OCI-LY1 (cell line): ENCODE measurements at regions not wholly inside any gene's neighbourhood (a gene's known extent, or its start where the extent isn't known, plus 50 kb on each side); places are given as distances from the start of the nearest gene placed in this dataset.

Experiments used
- H2AFZ ChIP-seq: fragments of 200-600 bp; sonication (generic), shearing (Covaris generic); 2 replicates; pipeline ENCODE4 v1.6.0; 2014; ENCODE audit warnings: antibody characterized with exemption, mild to moderate bottlenecking, low read length
- H3F3A ChIP-seq: fragments of 200-600 bp; sonication (generic), shearing (Covaris generic); 2 replicates; pipeline ENCODE4 v1.6.0; 2014; ENCODE audit warnings: mild to moderate bottlenecking, antibody characterized with exemption, low read length, moderate library complexity; ENCODE audit not compliant: insufficient read depth
- H3K27ac ChIP-seq: fragments of 200-600 bp; sonication (generic); 2 replicates; pipeline ENCODE4 v1.5.1; 2014; ENCODE audit warnings: low read length, mixed run types, mild to moderate bottlenecking, low read depth; ENCODE audit not compliant: poor library complexity, severe bottlenecking
- H3K27me3 ChIP-seq: fragments of 200-600 bp; sonication (generic); 2 replicates; pipeline ENCODE4 v1.6.0; 2014; ENCODE audit warnings: antibody characterized with exemption, mild to moderate bottlenecking, low read length, moderate library complexity; ENCODE audit not compliant: insufficient read depth
- H3K36me3 ChIP-seq: fragments of 200-600 bp; sonication (generic); 2 replicates; pipeline ENCODE4 v1.6.1; 2014; ENCODE audit warnings: mild to moderate bottlenecking, antibody characterized with exemption, low read length, moderate library complexity, mixed read lengths; ENCODE audit not compliant: insufficient read depth
- H3K4me1 ChIP-seq: fragments of 200-600 bp; sonication (generic); 2 replicates; pipeline ENCODE4 v1.5.1; 2014; ENCODE audit warnings: mild to moderate bottlenecking, low read length, moderate library complexity; ENCODE audit not compliant: insufficient read depth, severe bottlenecking
- H3K4me2 ChIP-seq: fragments of 200-600 bp; sonication (generic), shearing (Covaris generic); 2 replicates; pipeline ENCODE4 v1.6.1; 2014; ENCODE audit warnings: low read length
- H3K4me3 ChIP-seq: fragments of 200-600 bp; sonication (generic); 2 replicates; pipeline ENCODE4 v1.5.1; 2014; ENCODE audit warnings: low read length, low read depth, mild to moderate bottlenecking, mixed read lengths; ENCODE audit not compliant: poor library complexity, severe bottlenecking
- H3K79me2 ChIP-seq: fragments of 200-600 bp; shearing (Covaris generic); 2 replicates; pipeline ENCODE4 v1.6.1; 2016; ENCODE audit warnings: mixed run types, low read length, mixed read lengths; ENCODE audit not compliant: insufficient read depth
- H3K9ac ChIP-seq: fragments of 200-600 bp; sonication (generic), shearing (Covaris generic); 2 replicates; pipeline ENCODE4 v1.6.1; 2014; ENCODE audit warnings: mild to moderate bottlenecking, low read length, mixed read lengths
- H3K9me2 ChIP-seq: fragments of 200-600 bp; sonication (generic), shearing (Covaris generic); 2 replicates; pipeline ENCODE4 v1.6.1; 2014; ENCODE audit warnings: low read depth, mild to moderate bottlenecking, low read length, mixed read lengths
- H3K9me3 ChIP-seq: fragments of 200-600 bp; shearing (Covaris generic); 2 replicates; pipeline ENCODE4 v1.6.1; 2014; ENCODE audit warnings: low read length, mixed read lengths
- H4K20me1 ChIP-seq: fragments of 200-600 bp; sonication (generic), shearing (Covaris generic); 2 replicates; pipeline ENCODE4 v1.6.0; 2016; ENCODE audit warnings: mild to moderate bottlenecking, low read length; ENCODE audit not compliant: insufficient read depth
- CTCF ChIP-seq: fragments of 200-600 bp; sonication (generic), shearing (Covaris generic); IDR thresholded peaks from 2 replicates; pipeline ENCODE4 v1.5.1; 2017; ENCODE audit warnings: mild to moderate bottlenecking, antibody characterized with exemption, low read length, moderate library complexity, mixed read lengths
- EZH2 ChIP-seq: fragments of 200-600 bp; sonication (generic), shearing (Covaris generic); IDR thresholded peaks from 2 replicates; pipeline ENCODE4 v1.8.0; 2017; ENCODE audit warnings: borderline replicate concordance, mixed run types, mild to moderate bottlenecking, antibody characterized with exemption, low read length, moderate library complexity, mixed read lengths

- Histone ChIP-seq H3K4me3 (no peak overlapping the region), H3K9me2 (no peaks in the 10 kb centered on the region), H3K36me3 (no peaks in the 10 kb centered on the region; the same call in 1 of the 2 replicates), H3K9ac (no peak overlapping the region), H3K27ac (no peak overlapping the region), H3K79me2 (no peaks in the 10 kb centered on the region), H3K4me1 (no peaks in the 10 kb centered on the region), H3K27me3 (no peaks in the 10 kb centered on the region), H3K4me2 (no peak overlapping the region), H4K20me1 (no peaks in the 10 kb centered on the region), H3K9me3 (0 out of 2 replicates have a peak, but pooled peaks cover 2% of the 10 kb centered on the region), H2AFZ (no peak overlapping the region), H3F3A (no peaks in the 10 kb centered on the region)
- no peak for TF ChIP-seq EZH2
- TF ChIP-seq CTCF: no peak
These were observed 76.5 kb upstream of the SPRED1 start for GRCh38 chr15:38176155-38176554.

DNA sequence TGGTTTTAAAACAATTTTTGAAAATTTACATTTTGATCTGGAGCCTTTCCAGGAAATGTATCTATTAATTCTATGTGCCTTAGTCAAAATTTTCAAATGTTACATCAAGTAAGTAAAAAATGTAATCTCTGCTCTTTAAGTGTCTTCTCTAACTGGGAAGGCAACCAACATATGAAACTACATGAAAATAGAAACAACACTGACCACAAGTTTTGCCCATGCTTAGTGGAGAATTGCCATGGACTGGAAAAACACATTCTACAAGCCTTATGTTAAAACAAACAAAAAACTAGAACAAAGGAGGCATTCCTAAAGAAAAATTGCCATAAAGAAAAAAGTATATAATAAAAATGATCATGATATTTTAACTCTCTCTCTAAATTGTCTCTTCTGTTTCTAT lies 75.9 kb upstream of the SPRED1 start:
- Histone ChIP-seq H4K20me1 (no peaks in the 10 kb centered on the region), H3K9me3 (0 out of 2 replicates have a peak, but pooled peaks cover 2% of the 10 kb centered on the region), H3K9me2 (no peaks in the 10 kb centered on the region), H3K79me2 (no peaks in the 10 kb centered on the region), H3K27ac (no peak overlapping the region), H3K4me1 (no peaks in the 10 kb centered on the region), H3K27me3 (no peaks in the 10 kb centered on the region), H3K4me3 (no peak overlapping the region), H3K4me2 (no peak overlapping the region), H3F3A (no peaks in the 10 kb centered on the region), H2AFZ (no peak overlapping the region), H3K36me3 (no peaks in the 10 kb centered on the region), H3K9ac (no peak overlapping the region)
- TF ChIP-seq CTCF (no peak), EZH2 (no peak)

- Histone ChIP-seq H3K9me3 (0 out of 2 replicates have a peak, but pooled peaks cover 2% of the 10 kb centered on the region), H2AFZ (no peak overlapping the region), H3K4me1 (peaks cover 30% of the 10 kb centered on the region), H3K4me2 (no peak overlapping the region), H3K9me2 (no peaks in the 10 kb centered on the region), H3K4me3 (no peak overlapping the region), H4K20me1 (no peaks in the 10 kb centered on the region), H3K79me2 (no peaks in the 10 kb centered on the region), H3F3A (no peaks in the 10 kb centered on the region), H3K36me3 (no peaks in the 10 kb centered on the region), H3K27ac (no peak overlapping the region), H3K27me3 (no peaks in the 10 kb centered on the region), H3K9ac (no peak overlapping the region)
- TF ChIP-seq EZH2 (no peak), CTCF (no peak)
These were observed 69.7 kb upstream of the SPRED1 start for GRCh38 chr15:38182900-38183299.
